Rectal smooth muscle tissue (tissue), 1 donor: ENCODE measurements at regions not wholly inside any gene's neighbourhood (a gene's known extent, or its start where the extent isn't known, plus 50 kb on each side); places are given as distances from the start of the nearest gene placed in this dataset.
"Not testable (repeated sequence)": the region's sequence is repeated elsewhere in the genome, so short reads cannot be mapped to it uniquely, and the experiment has no call there.

ENCODE experiments used
- H3K27ac ChIP-seq: one replicate; pipeline ENCODE4 v1.7.0; 2013; ENCODE audit warnings: low read depth, low read length, inconsistent platforms
- H3K27me3 ChIP-seq: one replicate; pipeline ENCODE4 v1.7.0; 2013; ENCODE audit warnings: low read length; ENCODE audit not compliant: control insufficient read depth, insufficient read depth
- H3K36me3 ChIP-seq: one replicate; pipeline ENCODE4 v1.7.0; 2013; ENCODE audit warnings: low read length; ENCODE audit not compliant: control insufficient read depth, insufficient read depth
- H3K4me1 ChIP-seq: one replicate; pipeline ENCODE4 v1.7.0; 2013; ENCODE audit warnings: low read length; ENCODE audit not compliant: control insufficient read depth, insufficient read depth
- H3K4me3 ChIP-seq: one replicate; pipeline ENCODE4 v1.7.0; 2013; ENCODE audit warnings: low read length
- H3K9ac ChIP-seq: one replicate; pipeline ENCODE4 v1.7.0; 2013; ENCODE audit warnings: low read length

GRCh38 chr14:106556665-106557289 lies 1030.4 kb downstream of the TMEM121 start:
- no peaks in the 10 kb centered on the region for H3K36me3 ChIP-seq
- H3K4me1 ChIP-seq: no peaks in the 10 kb centered on the region
- H3K9ac ChIP-seq: no peak overlapping the region
- H3K27me3 ChIP-seq: no peaks in the 10 kb centered on the region
- H3K4me3 ChIP-seq: no peak overlapping the region
- no peak overlapping the region for H3K27ac ChIP-seq

DNA sequence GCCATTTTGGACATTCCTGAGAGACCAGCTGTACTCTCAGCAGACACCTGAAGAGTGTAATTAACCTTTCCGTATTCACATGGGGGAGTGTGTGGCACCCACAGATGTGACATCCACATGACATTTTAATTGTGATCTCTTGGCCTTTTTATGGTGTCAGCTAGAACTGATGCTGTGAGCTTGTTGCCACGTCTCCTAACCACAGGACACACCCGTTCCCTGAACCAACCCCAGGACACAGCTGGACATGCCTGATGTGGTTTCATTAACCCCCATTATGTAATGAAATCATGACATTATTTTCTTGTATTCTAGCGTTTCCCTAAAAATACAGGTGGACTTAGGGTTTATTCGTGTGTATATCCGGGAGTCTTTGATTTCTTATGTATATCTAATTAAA lies 1036.1 kb downstream of the TMEM121 start:
- H3K27me3 ChIP-seq: peaks cover 4% of the 10 kb centered on the region
- no peak overlapping the region for H3K4me3 ChIP-seq
- no peaks in the 10 kb centered on the region for H3K4me1 ChIP-seq
- no peaks in the 10 kb centered on the region for H3K36me3 ChIP-seq
- no peak overlapping the region for H3K9ac ChIP-seq
- H3K27ac ChIP-seq: no peak overlapping the region

- no peak overlapping the region for H3K4me3 ChIP-seq
- H3K4me1 ChIP-seq: no peaks in the 10 kb centered on the region
- no peaks in the 10 kb centered on the region for H3K36me3 ChIP-seq
- no peak overlapping the region for H3K27ac ChIP-seq
- H3K9ac ChIP-seq: no peak overlapping the region
- peaks cover 4% of the 10 kb centered on the region for H3K27me3 ChIP-seq
Observed at GRCh38 chr14:106564058-106564643, 1037.8 kb downstream of the TMEM121 start.

- no peak overlapping the region for H3K27ac ChIP-seq
- no peaks in the 10 kb centered on the region for H3K4me1 ChIP-seq
- no peak overlapping the region for H3K4me3 ChIP-seq
- no peaks in the 10 kb centered on the region for H3K36me3 ChIP-seq
- H3K9ac ChIP-seq: no peak overlapping the region
- H3K27me3 ChIP-seq: peaks cover 3% of the 10 kb centered on the region
Observed at GRCh38 chr14:106578481-106578880, 1052.1 kb downstream of the TMEM121 start.

- peaks cover 3% of the 10 kb centered on the region for H3K27me3 ChIP-seq
Observed at GRCh38 chr14:106579084-106579483, 1052.7 kb downstream of the TMEM121 start.

GRCh38 chr14:106585692-106586091 lies 1059.3 kb downstream of the TMEM121 start:
- no peak overlapping the region for H3K4me3 ChIP-seq
- H3K27ac ChIP-seq: no peak overlapping the region

More at GRCh38 chr14:106579084-106579483, 1052.7 kb downstream of the TMEM121 start:
- Histone ChIP-seq H3K4me1 (no peaks in the 10 kb centered on the region), H3K9ac (no peak overlapping the region), H3K27ac (no peak overlapping the region), H3K36me3 (no peaks in the 10 kb centered on the region), H3K4me3 (no peak overlapping the region)

GRCh38 chr14:106586098-106586704 lies 1059.8 kb downstream of the TMEM121 start:
- no peaks in the 10 kb centered on the region for H3K4me1 ChIP-seq
- H3K9ac ChIP-seq: no peak overlapping the region
- H3K4me3 ChIP-seq: no peak overlapping the region
- H3K27ac ChIP-seq: no peak overlapping the region
- peaks cover 3% of the 10 kb centered on the region for H3K27me3 ChIP-seq
- no peaks in the 10 kb centered on the region for H3K36me3 ChIP-seq

More at GRCh38 chr14:106585692-106586091, 1059.3 kb downstream of the TMEM121 start:
- Histone ChIP-seq H3K27me3 (peaks cover 3% of the 10 kb centered on the region), H3K9ac (no peak overlapping the region), H3K36me3 (no peaks in the 10 kb centered on the region), H3K4me1 (no peaks in the 10 kb centered on the region)

DNA sequence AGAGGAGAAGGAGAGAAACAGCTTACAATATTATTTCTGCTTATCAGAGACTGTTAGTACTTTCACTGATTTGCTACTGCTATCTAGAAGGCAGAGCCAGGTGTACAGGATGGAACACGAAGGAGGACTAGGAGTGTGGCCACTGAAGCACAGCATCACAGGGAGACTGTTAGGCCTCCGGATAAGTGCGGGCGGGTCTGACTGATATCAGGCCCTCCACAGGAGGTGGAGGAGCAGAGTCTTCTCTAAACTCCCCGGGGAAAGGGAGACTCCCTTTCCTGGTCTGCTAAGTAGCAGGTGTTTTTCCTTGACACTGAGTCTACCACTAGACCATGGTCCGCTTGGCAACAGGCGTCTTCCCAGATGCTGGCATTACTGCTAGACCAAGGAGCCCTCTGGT lies 1065.2 kb downstream of the TMEM121 start:
- not testable (repeated sequence) for H3K9ac ChIP-seq, H3K27ac ChIP-seq, H3K4me3 ChIP-seq, H3K36me3 ChIP-seq, H3K27me3 ChIP-seq, H3K4me1 ChIP-seq

GRCh38 chr14:106592115-106592852 lies 1065.9 kb downstream of the TMEM121 start:
- not testable (repeated sequence) for H3K4me1 ChIP-seq, H3K27ac ChIP-seq

GRCh38 chr14:106599209-106599608 lies 1072.8 kb downstream of the TMEM121 start:
- H3K4me1 ChIP-seq: no peaks in the 10 kb centered on the region
- no peak overlapping the region for H3K27ac ChIP-seq
- no peaks in the 10 kb centered on the region for H3K27me3 ChIP-seq
- H3K9ac ChIP-seq: no peak overlapping the region
- no peaks in the 10 kb centered on the region for H3K36me3 ChIP-seq
- no peak overlapping the region for H3K4me3 ChIP-seq

More at GRCh38 chr14:106592115-106592852, 1065.9 kb downstream of the TMEM121 start:
- not testable (repeated sequence) for H3K36me3 ChIP-seq, H3K27me3 ChIP-seq, H3K4me3 ChIP-seq, H3K9ac ChIP-seq

DNA sequence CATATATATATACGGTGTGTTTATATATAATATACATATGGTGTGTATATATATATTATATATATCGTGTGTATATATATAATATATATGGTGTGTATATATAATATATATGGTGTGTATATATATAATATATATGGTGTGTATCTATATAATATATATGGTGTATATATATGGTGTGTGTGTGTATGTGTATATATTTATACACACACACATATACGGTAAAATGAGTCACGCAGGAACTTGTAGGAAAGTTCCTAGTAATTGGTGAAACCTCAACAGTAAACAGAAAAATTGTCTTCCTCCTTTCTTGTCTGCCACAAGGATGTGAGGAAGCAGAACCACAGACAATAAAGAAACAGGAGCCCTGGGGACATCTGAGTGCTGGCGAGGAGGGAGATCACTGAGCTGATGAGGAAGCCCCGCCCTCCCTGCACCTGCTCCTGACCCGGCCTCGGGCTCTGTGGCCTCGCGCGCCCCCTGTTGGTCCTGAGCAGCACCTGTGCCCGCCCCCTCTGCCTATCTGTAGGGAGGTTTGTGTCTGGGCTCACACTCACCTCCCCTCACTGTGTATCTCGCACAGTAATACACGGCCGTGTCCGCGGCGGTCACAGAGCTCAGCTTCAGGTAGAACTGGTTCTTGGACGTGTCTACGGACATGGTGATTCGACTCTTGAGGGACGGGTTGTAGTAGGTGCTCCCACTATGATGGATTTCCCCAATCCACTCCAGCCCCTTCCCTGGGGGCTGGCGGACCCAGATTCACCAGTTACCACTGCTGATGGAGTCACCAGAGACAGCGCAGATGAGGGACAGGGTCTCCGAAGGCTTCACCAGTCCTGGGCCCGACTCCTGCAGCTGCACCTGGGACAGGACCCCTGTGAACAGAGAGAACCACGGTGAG lies 1079.4 kb downstream of the TMEM121 start:
- no peak overlapping the region for H3K4me3 ChIP-seq
- no peaks in the 10 kb centered on the region for H3K36me3 ChIP-seq
- H3K27ac ChIP-seq: no peak overlapping the region
- H3K4me1 ChIP-seq: no peaks in the 10 kb centered on the region
- H3K27me3 ChIP-seq: no peaks in the 10 kb centered on the region
- no peak overlapping the region for H3K9ac ChIP-seq

- Histone ChIP-seq H3K4me3 (no peak overlapping the region), H3K27ac (no peak overlapping the region), H3K27me3 (no peaks in the 10 kb centered on the region), H3K4me1 (no peaks in the 10 kb centered on the region), H3K36me3 (no peaks in the 10 kb centered on the region), H3K9ac (no peak overlapping the region)
Observed at GRCh38 chr14:106606936-106607335, 1080.6 kb downstream of the TMEM121 start.
